Astrocyte (in vitro differentiated cells and primary cell): ENCODE measurements at regions not wholly inside any gene's neighbourhood (a gene's known extent, or its start where the extent isn't known, plus 50 kb on each side); places are given as distances from the start of the nearest gene placed in this dataset.

ENCODE experiments used
- DNase-seq: peaks from one replicate; pipeline ENCODE4 v3.0.0-alpha.2; 2010; ENCODE audit warnings: low read depth
- FAIRE-seq: peaks from 2 replicates; lab custom pipeline; 2011; peaks lifted over from hg19 to GRCh38; lab: Jason Lieb, UNC
- H2AFZ ChIP-seq: 2 replicates; pipeline ENCODE4 v1.6.0; 2012; ENCODE audit warnings: low read depth, low read length, inconsistent platforms
- H3K27ac ChIP-seq: 2 replicates; pipeline ENCODE4 v1.5.1; 2011; ENCODE audit warnings: low read depth, low read length, inconsistent platforms
- H3K27me3 ChIP-seq: 2 replicates; pipeline ENCODE4 v1.6.0; 2011; ENCODE audit warnings: low read length, inconsistent platforms; ENCODE audit not compliant: insufficient read depth
- H3K36me3 ChIP-seq: 2 replicates; pipeline ENCODE4 v1.5.1; 2011; ENCODE audit warnings: low read length, inconsistent platforms; ENCODE audit not compliant: insufficient read depth
- H3K4me1 ChIP-seq: 2 replicates; pipeline ENCODE4 v1.5.1; 2011; ENCODE audit warnings: low read length, inconsistent platforms; ENCODE audit not compliant: insufficient read depth
- H3K4me2 ChIP-seq: 2 replicates; pipeline ENCODE4 v1.6.0; 2012; ENCODE audit warnings: low read length, inconsistent platforms
- H3K4me3 ChIP-seq: 2 replicates; pipeline ENCODE4 v1.5.1; 2011; ENCODE audit warnings: low read depth, mild to moderate bottlenecking, low read length, inconsistent platforms; ENCODE audit not compliant: insufficient read depth
- H3K79me2 ChIP-seq: 2 replicates; pipeline ENCODE4 v1.6.0; 2012; ENCODE audit warnings: mild to moderate bottlenecking, low read length, inconsistent platforms; ENCODE audit not compliant: insufficient read depth
- H3K9ac ChIP-seq: 2 replicates; pipeline ENCODE4 v1.6.0; 2012; ENCODE audit warnings: mild to moderate bottlenecking, low read length, inconsistent platforms
- H3K9me3 ChIP-seq: 2 replicates; pipeline ENCODE4 v1.5.1; 2012; ENCODE audit warnings: low read depth, mild to moderate bottlenecking, low read length, inconsistent platforms; ENCODE audit not compliant: insufficient read depth
- H4K20me1 ChIP-seq: 2 replicates; pipeline ENCODE4 v1.6.0; 2012; ENCODE audit warnings: low read length, inconsistent platforms; ENCODE audit not compliant: insufficient read depth
- H3K27ac Mint-ChIP-seq: one replicate; pipeline ENCODE4 v1.8.0; 2021; ENCODE audit warnings: mild to moderate bottlenecking, mixed read lengths; ENCODE audit not compliant: unreplicated experiment
- H3K27me3 Mint-ChIP-seq: one replicate; pipeline ENCODE4 v1.8.0; 2021; ENCODE audit warnings: low read depth, mixed read lengths; ENCODE audit not compliant: unreplicated experiment
- H3K36me3 Mint-ChIP-seq: one replicate; pipeline ENCODE4 v1.8.0; 2021; ENCODE audit warnings: low read depth, mixed read lengths; ENCODE audit not compliant: unreplicated experiment
- H3K4me1 Mint-ChIP-seq: one replicate; pipeline ENCODE4 v1.8.0; 2021; ENCODE audit warnings: low read depth, mixed read lengths; ENCODE audit not compliant: unreplicated experiment
- H3K4me3 Mint-ChIP-seq: one replicate; pipeline ENCODE4 v1.8.0; 2021; ENCODE audit warnings: mild to moderate bottlenecking, moderate library complexity, mixed read lengths; ENCODE audit not compliant: unreplicated experiment
- H3K9me3 Mint-ChIP-seq: one replicate; pipeline ENCODE4 v1.8.0; 2021; ENCODE audit warnings: mild to moderate bottlenecking, mixed read lengths; ENCODE audit not compliant: unreplicated experiment
- EZH2 ChIP-seq: IDR thresholded peaks from 2 replicates; pipeline ENCODE4 v1.6.1; 2012; ENCODE audit warnings: mild to moderate bottlenecking, low read length, inconsistent platforms; ENCODE audit not compliant: insufficient read depth
- TF ChIP-seq, protein P1 (sequence below): IDR thresholded peaks from 2 replicates; pipeline ENCODE4 v1.5.1; 2011; ENCODE audit warnings: low read depth, mild to moderate bottlenecking, inconsistent platforms, low read length, moderate library complexity; ENCODE audit not compliant: insufficient read depth

DNA sequence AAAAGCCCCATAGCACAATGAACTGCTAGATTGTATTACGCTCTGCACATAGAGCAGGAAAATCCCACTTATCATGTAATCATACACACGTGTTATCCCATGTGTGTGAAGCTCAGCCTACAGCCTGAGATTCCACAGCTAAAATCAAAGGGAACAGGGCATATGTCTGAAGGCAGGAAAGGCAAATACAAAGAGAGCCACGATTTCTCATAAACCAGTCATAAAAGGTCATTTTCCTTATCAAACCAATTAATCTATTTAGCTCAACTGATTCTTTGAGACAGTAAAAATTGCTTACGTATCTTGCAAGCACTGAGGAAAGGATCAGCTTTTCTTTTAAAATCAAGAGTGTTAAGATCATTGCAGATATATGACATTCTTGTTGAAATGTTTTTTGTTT lies 199.5 kb upstream of the TBL1XR1 start:
- no peaks in the 10 kb centered on the region for H3K9me3 ChIP-seq
- TF ChIP-seq EZH2 = no peak
- TF ChIP-seq, protein P1, sequence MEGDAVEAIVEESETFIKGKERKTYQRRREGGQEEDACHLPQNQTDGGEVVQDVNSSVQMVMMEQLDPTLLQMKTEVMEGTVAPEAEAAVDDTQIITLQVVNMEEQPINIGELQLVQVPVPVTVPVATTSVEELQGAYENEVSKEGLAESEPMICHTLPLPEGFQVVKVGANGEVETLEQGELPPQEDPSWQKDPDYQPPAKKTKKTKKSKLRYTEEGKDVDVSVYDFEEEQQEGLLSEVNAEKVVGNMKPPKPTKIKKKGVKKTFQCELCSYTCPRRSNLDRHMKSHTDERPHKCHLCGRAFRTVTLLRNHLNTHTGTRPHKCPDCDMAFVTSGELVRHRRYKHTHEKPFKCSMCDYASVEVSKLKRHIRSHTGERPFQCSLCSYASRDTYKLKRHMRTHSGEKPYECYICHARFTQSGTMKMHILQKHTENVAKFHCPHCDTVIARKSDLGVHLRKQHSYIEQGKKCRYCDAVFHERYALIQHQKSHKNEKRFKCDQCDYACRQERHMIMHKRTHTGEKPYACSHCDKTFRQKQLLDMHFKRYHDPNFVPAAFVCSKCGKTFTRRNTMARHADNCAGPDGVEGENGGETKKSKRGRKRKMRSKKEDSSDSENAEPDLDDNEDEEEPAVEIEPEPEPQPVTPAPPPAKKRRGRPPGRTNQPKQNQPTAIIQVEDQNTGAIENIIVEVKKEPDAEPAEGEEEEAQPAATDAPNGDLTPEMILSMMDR = no peak
- no peaks in the 10 kb centered on the region for H3K4me1 ChIP-seq
- H3K4me3 ChIP-seq = no peak overlapping the region
- no peak overlapping the region for H2AFZ ChIP-seq
- no peaks in the 10 kb centered on the region for H3K27me3 ChIP-seq
- Mint-ChIP-seq H3K4me1 (no peaks in the 10 kb centered on the region), H3K27me3 (no peaks in the 10 kb centered on the region), H3K4me3 (no peak overlapping the region), H3K27ac (no peak overlapping the region), H3K9me3 (no peaks in the 10 kb centered on the region), H3K36me3 (no peaks in the 10 kb centered on the region)
- DNase-seq = no peak
- no peaks in the 10 kb centered on the region for H4K20me1 ChIP-seq
- H3K9ac ChIP-seq = no peak overlapping the region
- no peak for FAIRE-seq
- H3K4me2 ChIP-seq = no peak overlapping the region
- H3K27ac ChIP-seq = no peak overlapping the region
- H3K79me2 ChIP-seq = no peaks in the 10 kb centered on the region
- H3K36me3 ChIP-seq = no peaks in the 10 kb centered on the region

DNA sequence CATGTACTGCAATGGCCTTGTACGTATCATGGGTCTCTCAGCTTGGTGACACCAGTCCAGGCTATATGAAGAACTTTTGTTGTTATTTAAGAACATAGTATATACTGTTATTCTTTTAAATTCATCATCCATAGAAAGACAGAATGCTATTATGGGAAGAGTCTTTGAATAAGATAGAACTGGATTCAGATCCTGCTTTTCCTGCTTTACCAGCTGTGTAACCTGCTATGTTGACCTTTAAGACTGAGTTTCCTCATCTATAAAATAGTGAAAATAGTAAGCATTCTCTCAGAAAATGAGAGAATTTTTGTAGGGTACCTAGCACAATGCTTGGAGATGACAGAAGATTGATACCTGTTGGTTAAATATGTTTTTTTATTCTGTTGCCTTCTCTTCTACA lies 204.1 kb upstream of the TBL1XR1 start:
- no peaks in the 10 kb centered on the region for H3K79me2 ChIP-seq
- Mint-ChIP-seq H3K27ac (no peak overlapping the region), H3K4me1 (no peaks in the 10 kb centered on the region), H3K27me3 (no peaks in the 10 kb centered on the region), H3K36me3 (no peaks in the 10 kb centered on the region), H3K4me3 (no peak overlapping the region), H3K9me3 (no peaks in the 10 kb centered on the region)
- H3K4me3 ChIP-seq = no peak overlapping the region
- no peak overlapping the region for H3K9ac ChIP-seq
- no peak overlapping the region for H3K27ac ChIP-seq
- DNase-seq (no peak), FAIRE-seq (no peak)
- no peak overlapping the region for H2AFZ ChIP-seq
- H3K4me2 ChIP-seq = no peak overlapping the region
- H3K9me3 ChIP-seq = no peaks in the 10 kb centered on the region
- no peak for TF ChIP-seq EZH2
- TF ChIP-seq, protein P1 = no peak
- H3K36me3 ChIP-seq = no peaks in the 10 kb centered on the region
- no peaks in the 10 kb centered on the region for H4K20me1 ChIP-seq
- no peaks in the 10 kb centered on the region for H3K4me1 ChIP-seq
- no peaks in the 10 kb centered on the region for H3K27me3 ChIP-seq

DNA sequence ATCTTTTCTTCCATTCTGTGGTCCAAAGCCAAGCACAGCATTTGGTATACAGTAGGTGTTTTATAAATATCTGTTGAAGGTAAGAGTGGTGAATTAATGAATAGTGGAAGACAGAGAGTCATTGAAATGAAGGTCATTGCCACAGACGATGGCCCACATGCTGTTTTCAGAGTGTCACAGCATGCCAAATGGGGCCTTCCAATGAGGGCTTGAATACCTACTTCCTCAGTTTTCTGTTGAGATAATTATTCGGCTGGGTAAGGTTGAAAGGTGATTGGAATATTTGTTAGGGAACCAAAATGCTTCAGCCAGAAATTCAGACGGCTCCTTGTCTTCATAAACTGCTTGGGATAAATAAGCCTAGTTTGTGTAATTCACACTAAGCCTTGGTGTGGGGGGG lies 205.3 kb upstream of the TBL1XR1 start:
- no peaks in the 10 kb centered on the region for H4K20me1 ChIP-seq
- H3K36me3 ChIP-seq = no peaks in the 10 kb centered on the region
- Mint-ChIP-seq H3K4me1 (no peaks in the 10 kb centered on the region), H3K36me3 (no peaks in the 10 kb centered on the region), H3K27me3 (peaks cover 2% of the 10 kb centered on the region), H3K4me3 (no peak overlapping the region), H3K9me3 (no peaks in the 10 kb centered on the region), H3K27ac (no peak overlapping the region)
- H3K4me1 ChIP-seq = no peaks in the 10 kb centered on the region
- H3K79me2 ChIP-seq = no peaks in the 10 kb centered on the region
- no peak overlapping the region for H3K9ac ChIP-seq
- FAIRE-seq (no peak), DNase-seq (no peak)
- TF ChIP-seq EZH2 = no peak
- TF ChIP-seq, protein P1 = no peak
- H3K27me3 ChIP-seq = no peaks in the 10 kb centered on the region
- H3K27ac ChIP-seq = no peak overlapping the region
- H2AFZ ChIP-seq = no peak overlapping the region
- no peak overlapping the region for H3K4me3 ChIP-seq
- H3K4me2 ChIP-seq = no peak overlapping the region
- no peaks in the 10 kb centered on the region for H3K9me3 ChIP-seq
